Peyer's patch (tissue), 4 donors: ENCODE measurements at regions not wholly inside any gene's neighbourhood (a gene's known extent, or its start where the extent isn't known, plus 50 kb on each side); places are given as distances from the start of the nearest gene placed in this dataset.

Source experiments
- DNase-seq, 3 donors: peaks; one replicate each; pipeline ENCODE4 v3.0.0-alpha.2; 2017 to 2019
- H3K27ac ChIP-seq, 4 donors: fragments of 200-600 bp; sonication (generic); one replicate each; pipeline ENCODE4 v1.5.1; 2016 to 2019
- H3K27me3 ChIP-seq, 2 donors: fragments of 200-600 bp; sonication (generic); one replicate each; pipeline ENCODE4 v1.5.1; 2019
- H3K36me3 ChIP-seq, 3 donors: fragments of 200-600 bp; sonication (generic); one replicate each; pipeline ENCODE4 v1.5.1; 2016 to 2019
- H3K4me1 ChIP-seq, 4 donors: fragments of 200-600 bp; sonication (generic); one replicate each; pipeline ENCODE4 v1.5.1; 2016 to 2019
- H3K4me3 ChIP-seq, 4 donors: fragments of 200-600 bp; sonication (generic); 1 replicate in 3 of 4; 2 replicates in 1 of 4; pipeline ENCODE4 v1.5.1; 2016 to 2019; ENCODE audit warnings: mild to moderate bottlenecking in 1 of 4
- H3K9me3 ChIP-seq, 4 donors: fragments of 200-600 bp; sonication (generic); one replicate each; pipeline ENCODE4 v1.5.1; 2016 to 2019; ENCODE audit warnings: mild to moderate bottlenecking in 1 of 4
- POLR2A ChIP-seq, 2 donors: fragments of 450-650 bp; IDR thresholded peaks; one replicate each; pipeline ENCODE4 v1.5.1; 2017; ENCODE audit warnings: antibody characterized with exemption in 2 of 2, mild to moderate bottlenecking in 2 of 2, moderate library complexity in 2 of 2
- TF ChIP-seq, protein P1 (sequence below), 6 experiments: fragments of 450-650 bp in 4 of 6; fragments of 200-600 bp in 2 of 6; sonication (generic) in 1 of 6; IDR thresholded peaks; one replicate each; pipeline ENCODE4 v1.5.1; 2017 to 2019; ENCODE audit warnings: antibody characterized with exemption in 6 of 6, mild to moderate bottlenecking in 3 of 6, moderate library complexity in 1 of 6

DNA sequence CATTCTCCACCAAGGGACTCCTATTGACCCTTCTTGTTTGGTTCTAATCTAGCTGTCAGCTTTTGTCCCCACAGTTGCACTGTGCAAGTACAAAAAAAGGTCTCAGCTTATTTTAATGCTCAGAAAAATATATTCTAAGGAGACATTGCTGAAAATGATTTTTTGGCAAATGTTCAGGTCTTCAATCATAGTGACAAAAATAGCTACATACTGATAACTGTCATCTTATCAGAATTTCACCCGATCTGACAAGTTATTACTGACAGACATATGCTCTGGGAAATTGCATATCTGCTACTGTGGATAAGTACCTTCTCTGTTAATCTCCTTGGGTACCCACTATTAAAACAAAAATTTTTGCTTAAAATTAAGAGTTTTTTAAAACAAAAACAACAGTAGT is 263.6 kb downstream of the FLRT2 start:
- Histone ChIP-seq H3K9me3 (no peaks in the 10 kb centered on the region), H3K4me3 (no peak overlapping the region), H3K27me3 (no peaks in the 10 kb centered on the region), H3K36me3 (no peaks in the 10 kb centered on the region), H3K4me1 (no peaks in the 10 kb centered on the region), H3K27ac (no peak overlapping the region)
- TF ChIP-seq POLR2A (IDR thresholded peaks at IDR 0.05) = no peak
- TF ChIP-seq, protein P1, sequence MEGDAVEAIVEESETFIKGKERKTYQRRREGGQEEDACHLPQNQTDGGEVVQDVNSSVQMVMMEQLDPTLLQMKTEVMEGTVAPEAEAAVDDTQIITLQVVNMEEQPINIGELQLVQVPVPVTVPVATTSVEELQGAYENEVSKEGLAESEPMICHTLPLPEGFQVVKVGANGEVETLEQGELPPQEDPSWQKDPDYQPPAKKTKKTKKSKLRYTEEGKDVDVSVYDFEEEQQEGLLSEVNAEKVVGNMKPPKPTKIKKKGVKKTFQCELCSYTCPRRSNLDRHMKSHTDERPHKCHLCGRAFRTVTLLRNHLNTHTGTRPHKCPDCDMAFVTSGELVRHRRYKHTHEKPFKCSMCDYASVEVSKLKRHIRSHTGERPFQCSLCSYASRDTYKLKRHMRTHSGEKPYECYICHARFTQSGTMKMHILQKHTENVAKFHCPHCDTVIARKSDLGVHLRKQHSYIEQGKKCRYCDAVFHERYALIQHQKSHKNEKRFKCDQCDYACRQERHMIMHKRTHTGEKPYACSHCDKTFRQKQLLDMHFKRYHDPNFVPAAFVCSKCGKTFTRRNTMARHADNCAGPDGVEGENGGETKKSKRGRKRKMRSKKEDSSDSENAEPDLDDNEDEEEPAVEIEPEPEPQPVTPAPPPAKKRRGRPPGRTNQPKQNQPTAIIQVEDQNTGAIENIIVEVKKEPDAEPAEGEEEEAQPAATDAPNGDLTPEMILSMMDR (IDR thresholded peaks at IDR 0.05) = no peak
- no peak for DNase-seq

DNA sequence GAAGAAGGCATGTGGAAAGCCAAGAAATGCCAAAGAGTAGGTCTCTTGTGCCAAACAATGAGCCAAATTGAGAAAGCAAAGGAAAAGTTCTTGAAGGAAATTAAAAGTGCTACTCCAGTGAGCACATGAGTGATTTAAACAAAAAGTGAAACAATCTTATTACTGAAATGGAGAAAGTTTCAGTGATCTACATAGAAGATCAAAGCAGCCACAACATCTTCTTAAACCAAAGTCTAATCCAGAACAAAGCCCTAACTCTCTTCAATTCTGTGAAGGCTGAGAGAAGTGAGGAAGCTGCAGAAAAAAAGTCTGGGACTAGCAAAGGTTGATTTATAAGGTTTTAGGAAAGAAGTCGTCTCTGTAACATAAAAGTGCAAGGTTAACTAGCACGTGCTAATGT is 259.6 kb downstream of the FLRT2 start:
- Histone ChIP-seq H3K27ac (no peak overlapping the region), H3K9me3 (no peaks in the 10 kb centered on the region), H3K36me3 (no peaks in the 10 kb centered on the region), H3K27me3 (no peaks in the 10 kb centered on the region), H3K4me1 (no peaks in the 10 kb centered on the region), H3K4me3 (no peak overlapping the region)
- TF ChIP-seq, protein P1 (IDR thresholded peaks at IDR 0.05) = no peak
- no peak for TF ChIP-seq POLR2A (IDR thresholded peaks at IDR 0.05)
- DNase-seq = no peak

DNA sequence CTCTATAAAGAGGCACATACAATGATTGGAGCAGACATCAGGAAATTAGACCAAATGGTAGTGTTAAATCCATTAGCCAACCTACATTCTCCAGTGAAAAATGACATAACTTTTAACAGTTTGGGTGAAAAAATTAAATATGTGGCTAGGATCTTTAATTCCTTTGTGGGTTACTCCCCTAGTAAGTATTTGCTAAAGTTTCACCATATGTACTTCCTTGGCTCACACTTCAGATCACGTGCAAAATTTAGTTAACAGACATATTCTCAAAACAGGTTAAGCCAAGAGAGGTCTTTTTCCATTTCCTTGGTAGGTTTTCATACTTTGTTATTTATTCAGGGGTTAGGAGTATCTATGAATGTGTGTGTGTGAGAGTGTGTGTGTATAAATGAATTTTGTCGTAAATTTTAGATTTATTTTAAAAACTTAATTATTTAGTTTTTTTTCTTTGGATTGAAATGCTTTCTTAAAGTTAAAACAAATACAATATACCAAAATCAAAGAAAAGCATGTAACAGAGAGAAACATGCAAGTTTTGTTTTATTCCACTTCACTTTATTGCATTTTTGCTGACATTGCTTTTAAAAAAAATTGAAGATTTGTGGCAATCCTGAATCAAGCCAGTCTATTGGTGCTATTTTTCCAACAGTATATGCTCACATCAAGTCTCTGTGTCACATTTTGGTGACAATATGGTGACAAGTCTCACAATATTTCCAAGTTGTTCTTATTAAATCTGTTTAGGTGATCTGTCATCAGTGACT is 258.7 kb downstream of the FLRT2 start:
- no peak for DNase-seq
- H3K27ac ChIP-seq = no peak overlapping the region
- H3K27me3 ChIP-seq = no peaks in the 10 kb centered on the region
- no peaks in the 10 kb centered on the region for H3K9me3 ChIP-seq
- no peaks in the 10 kb centered on the region for H3K36me3 ChIP-seq
- no peaks in the 10 kb centered on the region for H3K4me1 ChIP-seq
- TF ChIP-seq POLR2A (IDR thresholded peaks at IDR 0.05) = no peak
- TF ChIP-seq, protein P1 (IDR thresholded peaks at IDR 0.05) = no peak
- no peak overlapping the region for H3K4me3 ChIP-seq

DNA sequence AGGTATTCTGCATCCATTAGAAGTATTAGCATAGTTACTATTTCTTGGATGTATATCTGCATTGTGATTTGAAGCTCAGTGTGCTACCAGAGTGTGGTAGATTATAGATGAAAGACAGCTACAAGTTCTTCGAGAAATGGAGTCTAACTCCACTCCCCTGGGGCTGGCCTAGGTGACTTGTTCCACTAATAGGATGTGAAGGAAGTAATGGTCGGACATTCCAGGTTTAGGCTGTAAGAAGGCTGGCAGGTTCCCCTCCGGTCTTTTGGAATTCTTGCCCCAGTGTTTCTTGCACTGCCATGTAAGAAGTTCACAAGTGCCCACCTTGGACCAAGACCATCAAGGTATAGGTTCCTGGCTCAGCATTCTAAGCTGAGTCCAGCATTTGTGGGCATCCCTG is 236.4 kb downstream of the FLRT2 start:
- Histone ChIP-seq H3K27me3 (no peaks in the 10 kb centered on the region), H3K9me3 (no peaks in the 10 kb centered on the region), H3K27ac (no peak overlapping the region), H3K4me3 (no peak overlapping the region), H3K4me1 (no peaks in the 10 kb centered on the region), H3K36me3 (no peaks in the 10 kb centered on the region)
- no peak for DNase-seq
- TF ChIP-seq POLR2A (IDR thresholded peaks at IDR 0.05) = no peak
- TF ChIP-seq, protein P1 (IDR thresholded peaks at IDR 0.05) = no peak

DNA sequence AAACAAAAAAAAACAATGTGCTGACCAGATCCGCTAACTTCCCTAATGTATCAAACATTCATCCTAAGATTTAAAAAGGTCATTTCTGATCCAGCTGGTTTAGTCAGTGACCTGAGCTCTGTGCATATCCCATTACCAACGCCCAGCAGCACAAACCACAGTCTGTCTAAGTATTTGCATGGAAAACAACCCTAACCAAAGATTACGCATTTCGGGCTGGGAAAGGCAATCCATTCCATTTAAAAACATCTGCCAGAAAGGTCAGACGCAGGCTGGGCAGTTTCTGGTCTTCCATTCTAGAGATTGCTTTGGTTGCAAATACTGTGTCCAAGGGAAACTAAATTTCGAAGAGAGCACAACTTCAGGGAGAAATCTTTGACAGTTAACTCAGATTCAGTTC is 234.9 kb downstream of the FLRT2 start:
- H3K27me3 ChIP-seq = no peaks in the 10 kb centered on the region
- H3K36me3 ChIP-seq = no peaks in the 10 kb centered on the region
- H3K9me3 ChIP-seq = no peaks in the 10 kb centered on the region
- TF ChIP-seq POLR2A (IDR thresholded peaks at IDR 0.05) = no peak
- TF ChIP-seq, protein P1 (IDR thresholded peaks at IDR 0.05) = no peak
- no peak overlapping the region for H3K27ac ChIP-seq
- no peak overlapping the region for H3K4me3 ChIP-seq
- H3K4me1 ChIP-seq = no peaks in the 10 kb centered on the region
- DNase-seq = no peak
